ENCODE measurements at regions not wholly inside any gene's neighbourhood (a gene's known extent, or its start where the extent isn't known, plus 50 kb on each side); places are given as distances from the start of the nearest gene placed in this dataset.

DNA sequence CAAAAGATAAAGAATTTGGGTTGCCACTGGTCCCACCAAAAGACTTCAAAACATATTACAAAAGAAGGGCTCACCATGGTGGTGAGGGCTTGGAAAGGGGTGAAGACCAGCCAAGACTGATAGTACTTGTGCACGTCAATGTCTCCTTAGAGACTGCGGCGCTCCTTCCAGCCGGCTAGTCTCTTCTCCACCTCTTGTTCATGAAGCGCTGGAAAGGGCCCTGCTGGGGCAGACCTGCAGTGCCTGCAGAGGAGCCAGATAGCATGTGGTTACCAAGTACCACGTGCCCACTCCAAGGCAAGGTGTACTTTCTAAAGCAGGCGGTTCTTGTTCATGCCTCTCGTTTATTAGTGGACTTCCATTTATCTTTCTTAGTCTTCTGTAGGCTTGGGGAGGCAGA is 92.7 kb upstream of the FAM20A start:
- TF ChIP-seq YY1 (IDR thresholded peaks at IDR 0.05; ENCODE audit: low read depth) (no peak), NFIC (IDR thresholded peaks at IDR 0.05) (no peak), RAD21 (IDR thresholded peaks at IDR 0.05; ENCODE audit: low read depth) (no peak), ZBTB7A (IDR thresholded peaks at IDR 0.05; ENCODE audit: low read depth) (no peak), EGR1 (IDR thresholded peaks at IDR 0.05) (no peak), TAF1 (IDR thresholded peaks at IDR 0.05; ENCODE audit: low read depth) (no peak), CREB1 (IDR thresholded peaks at IDR 0.05; ENCODE audit: low read depth) (no peak), CEBPB (IDR thresholded peaks at IDR 0.05) (no peak), EP300 (IDR thresholded peaks at IDR 0.05; ENCODE audit: borderline replicate concordance) (no peak), FOXM1 (IDR thresholded peaks at IDR 0.05; ENCODE audit: borderline replicate concordance, low read depth) (no peak), TCF12 (IDR thresholded peaks at IDR 0.05; ENCODE audit: low read depth) (no peak), TEAD4 (IDR thresholded peaks at IDR 0.05) (no peak)
- TF ChIP-seq, protein P1, sequence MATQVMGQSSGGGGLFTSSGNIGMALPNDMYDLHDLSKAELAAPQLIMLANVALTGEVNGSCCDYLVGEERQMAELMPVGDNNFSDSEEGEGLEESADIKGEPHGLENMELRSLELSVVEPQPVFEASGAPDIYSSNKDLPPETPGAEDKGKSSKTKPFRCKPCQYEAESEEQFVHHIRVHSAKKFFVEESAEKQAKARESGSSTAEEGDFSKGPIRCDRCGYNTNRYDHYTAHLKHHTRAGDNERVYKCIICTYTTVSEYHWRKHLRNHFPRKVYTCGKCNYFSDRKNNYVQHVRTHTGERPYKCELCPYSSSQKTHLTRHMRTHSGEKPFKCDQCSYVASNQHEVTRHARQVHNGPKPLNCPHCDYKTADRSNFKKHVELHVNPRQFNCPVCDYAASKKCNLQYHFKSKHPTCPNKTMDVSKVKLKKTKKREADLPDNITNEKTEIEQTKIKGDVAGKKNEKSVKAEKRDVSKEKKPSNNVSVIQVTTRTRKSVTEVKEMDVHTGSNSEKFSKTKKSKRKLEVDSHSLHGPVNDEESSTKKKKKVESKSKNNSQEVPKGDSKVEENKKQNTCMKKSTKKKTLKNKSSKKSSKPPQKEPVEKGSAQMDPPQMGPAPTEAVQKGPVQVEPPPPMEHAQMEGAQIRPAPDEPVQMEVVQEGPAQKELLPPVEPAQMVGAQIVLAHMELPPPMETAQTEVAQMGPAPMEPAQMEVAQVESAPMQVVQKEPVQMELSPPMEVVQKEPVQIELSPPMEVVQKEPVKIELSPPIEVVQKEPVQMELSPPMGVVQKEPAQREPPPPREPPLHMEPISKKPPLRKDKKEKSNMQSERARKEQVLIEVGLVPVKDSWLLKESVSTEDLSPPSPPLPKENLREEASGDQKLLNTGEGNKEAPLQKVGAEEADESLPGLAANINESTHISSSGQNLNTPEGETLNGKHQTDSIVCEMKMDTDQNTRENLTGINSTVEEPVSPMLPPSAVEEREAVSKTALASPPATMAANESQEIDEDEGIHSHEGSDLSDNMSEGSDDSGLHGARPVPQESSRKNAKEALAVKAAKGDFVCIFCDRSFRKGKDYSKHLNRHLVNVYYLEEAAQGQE (IDR thresholded peaks at IDR 0.05; ENCODE audit: low read depth), result no peak
- TF ChIP-seq, protein P2, sequence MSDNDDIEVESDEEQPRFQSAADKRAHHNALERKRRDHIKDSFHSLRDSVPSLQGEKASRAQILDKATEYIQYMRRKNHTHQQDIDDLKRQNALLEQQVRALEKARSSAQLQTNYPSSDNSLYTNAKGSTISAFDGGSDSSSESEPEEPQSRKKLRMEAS (IDR thresholded peaks at IDR 0.05), result no peak
- TF ChIP-seq, protein P3, sequence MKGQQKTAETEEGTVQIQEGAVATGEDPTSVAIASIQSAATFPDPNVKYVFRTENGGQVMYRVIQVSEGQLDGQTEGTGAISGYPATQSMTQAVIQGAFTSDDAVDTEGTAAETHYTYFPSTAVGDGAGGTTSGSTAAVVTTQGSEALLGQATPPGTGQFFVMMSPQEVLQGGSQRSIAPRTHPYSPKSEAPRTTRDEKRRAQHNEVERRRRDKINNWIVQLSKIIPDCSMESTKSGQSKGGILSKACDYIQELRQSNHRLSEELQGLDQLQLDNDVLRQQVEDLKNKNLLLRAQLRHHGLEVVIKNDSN (IDR thresholded peaks at IDR 0.05), result no peak

DNA sequence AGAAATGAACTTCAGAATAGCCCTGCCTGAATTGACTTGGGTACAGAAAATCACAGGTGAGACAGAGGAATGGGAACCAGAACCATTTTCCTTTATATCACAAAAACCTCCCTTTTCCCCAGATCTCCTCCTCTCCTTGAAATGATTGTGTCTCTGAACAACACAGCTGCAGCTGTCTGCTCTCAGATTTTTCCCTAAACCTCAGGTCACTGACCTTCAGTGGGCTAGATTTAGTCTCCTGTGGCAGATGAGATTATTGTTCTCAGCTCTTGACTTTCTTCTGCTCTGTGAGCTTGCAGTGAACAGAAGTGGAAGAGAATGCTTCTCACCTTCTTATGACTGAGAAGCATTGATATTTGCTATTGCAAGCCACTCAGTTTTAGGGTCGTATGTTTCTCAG is 92.3 kb upstream of the FAM20A start:
- no peak for TF ChIP-seq RAD21 (IDR thresholded peaks at IDR 0.05; ENCODE audit: low read depth)
- TF ChIP-seq TAF1 (IDR thresholded peaks at IDR 0.05; ENCODE audit: low read depth), result no peak
- TF ChIP-seq TEAD4 (IDR thresholded peaks at IDR 0.05), result no peak

DNA sequence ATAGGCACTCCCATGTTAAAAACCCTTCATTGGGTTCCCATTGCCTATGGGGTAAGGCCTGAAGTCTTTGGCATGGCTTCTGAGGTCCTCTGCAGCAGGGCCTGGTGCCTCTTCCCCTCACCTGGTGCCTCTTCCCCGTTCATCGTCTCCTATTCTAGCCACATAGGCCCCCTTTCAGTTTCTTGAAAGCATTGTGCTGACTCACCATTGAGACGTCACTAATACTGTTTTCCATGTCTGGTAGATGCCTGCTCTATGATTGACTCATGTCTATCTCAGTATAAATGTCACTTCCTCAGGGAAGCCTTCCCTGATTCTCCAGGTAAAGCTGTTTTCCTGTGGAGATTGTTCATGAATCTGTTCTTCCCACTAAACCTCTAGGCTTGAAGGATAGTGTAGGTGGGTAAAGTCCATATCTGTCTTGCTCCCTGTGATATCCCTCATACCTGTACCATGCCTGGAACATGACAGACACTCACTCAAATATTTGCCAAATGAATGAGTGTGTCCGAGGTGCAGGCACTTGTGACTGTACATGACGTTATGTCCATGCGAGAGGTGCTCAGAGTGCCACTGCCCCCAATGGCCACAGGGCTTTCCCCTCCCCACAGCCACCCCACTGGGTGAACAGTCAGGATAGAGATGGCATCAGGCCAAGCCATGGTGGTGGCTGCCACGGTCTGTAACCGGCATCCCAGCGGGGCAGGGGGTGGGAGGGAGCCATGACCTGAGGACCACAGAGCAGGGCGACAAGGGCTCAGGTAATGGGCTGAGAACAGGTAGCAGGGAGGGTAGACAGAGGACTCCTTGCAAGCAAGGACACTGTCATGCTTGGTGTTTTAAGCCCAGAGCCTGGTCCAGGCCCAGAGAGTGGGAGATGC is 85.2 kb upstream of the FAM20A start:
- TF ChIP-seq CREB1 (IDR thresholded peaks at IDR 0.05; ENCODE audit: low read depth) (no peak), FOXM1 (IDR thresholded peaks at IDR 0.05; ENCODE audit: borderline replicate concordance, low read depth) (no peak), ZBTB7A (IDR thresholded peaks at IDR 0.05; ENCODE audit: low read depth) (no peak), EP300 (IDR thresholded peaks at IDR 0.05; ENCODE audit: borderline replicate concordance) (no peak), TCF12 (IDR thresholded peaks at IDR 0.05; ENCODE audit: low read depth) (no peak), NFIC (IDR thresholded peaks at IDR 0.05) (no peak), CEBPB (IDR thresholded peaks at IDR 0.05) (no peak), YY1 (IDR thresholded peaks at IDR 0.05; ENCODE audit: low read depth) (no peak)
- TF ChIP-seq, protein P3 (IDR thresholded peaks at IDR 0.05), result no peak
- TF ChIP-seq, protein P2 (IDR thresholded peaks at IDR 0.05), result no peak

DNA sequence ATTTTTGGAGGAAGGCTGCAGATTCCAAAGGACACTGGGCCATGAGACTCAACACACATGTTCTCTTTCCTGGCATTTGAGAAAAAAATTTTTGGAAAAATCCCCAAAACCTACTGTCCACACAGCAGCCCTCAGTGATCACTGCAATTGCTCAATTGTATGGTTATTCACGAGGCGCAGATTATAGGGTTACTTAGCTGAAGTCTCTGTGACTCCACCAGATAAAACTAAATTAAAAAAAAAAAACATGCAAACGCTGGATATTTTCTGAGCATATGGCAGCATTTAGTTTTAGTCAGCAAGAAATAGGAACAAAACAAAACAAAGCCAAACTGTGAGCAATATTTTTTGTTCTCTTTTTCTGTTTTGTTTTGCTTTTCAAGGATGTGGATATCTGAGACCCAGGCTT is 83.8 kb upstream of the FAM20A start:
- TF ChIP-seq CREB1 (IDR thresholded peaks at IDR 0.05; ENCODE audit: low read depth), result no peak
- no peak for TF ChIP-seq NFIC (IDR thresholded peaks at IDR 0.05)
- no peak for TF ChIP-seq RAD21 (IDR thresholded peaks at IDR 0.05; ENCODE audit: low read depth)
- no peak for TF ChIP-seq CEBPB (IDR thresholded peaks at IDR 0.05)
- TF ChIP-seq EGR1 (IDR thresholded peaks at IDR 0.05), result no peak
- no peak for TF ChIP-seq TEAD4 (IDR thresholded peaks at IDR 0.05)
- no peak for TF ChIP-seq TAF1 (IDR thresholded peaks at IDR 0.05; ENCODE audit: low read depth)
- TF ChIP-seq YY1 (IDR thresholded peaks at IDR 0.05; ENCODE audit: low read depth), result no peak
- TF ChIP-seq TCF12 (IDR thresholded peaks at IDR 0.05; ENCODE audit: low read depth), result no peak
- no peak for TF ChIP-seq ZBTB7A (IDR thresholded peaks at IDR 0.05; ENCODE audit: low read depth)
- TF ChIP-seq, protein P3 (IDR thresholded peaks at IDR 0.05), result no peak
- TF ChIP-seq, protein P1 (IDR thresholded peaks at IDR 0.05; ENCODE audit: low read depth), result no peak
- TF ChIP-seq FOXM1 (IDR thresholded peaks at IDR 0.05; ENCODE audit: borderline replicate concordance, low read depth), result no peak
- no peak for TF ChIP-seq EP300 (IDR thresholded peaks at IDR 0.05; ENCODE audit: borderline replicate concordance)
- TF ChIP-seq, protein P2 (IDR thresholded peaks at IDR 0.05), result no peak

DNA sequence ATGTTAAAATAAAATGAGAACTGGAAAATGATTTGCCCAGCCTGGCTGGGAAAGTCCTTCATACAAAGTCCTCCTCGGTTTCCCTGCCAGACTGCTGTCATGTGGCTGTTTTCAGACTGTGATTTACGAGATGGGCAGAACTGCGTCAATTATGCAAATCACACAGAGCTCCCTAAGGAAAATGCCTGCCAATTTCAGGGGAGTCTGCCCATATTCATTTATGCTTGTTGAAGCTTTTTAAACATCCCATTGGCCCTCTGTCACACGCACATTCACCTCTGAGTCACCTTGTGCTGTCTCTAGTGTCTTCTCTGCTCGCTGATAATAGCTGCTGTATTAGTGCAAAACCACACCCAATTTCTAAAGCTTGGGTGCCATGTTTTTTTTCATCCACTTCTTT is 81.7 kb upstream of the FAM20A start:
- no peak for TF ChIP-seq ZBTB7A (IDR thresholded peaks at IDR 0.05; ENCODE audit: low read depth)

Measured in Ishikawa (cell line).